Spleen (tissue), 7 donors: ENCODE measurements at regions not wholly inside any gene's neighbourhood (a gene's known extent, or its start where the extent isn't known, plus 50 kb on each side); places are given as distances from the start of the nearest gene placed in this dataset.

ENCODE experiments used
- POLR2A ChIP-seq, 3 donors: fragments of 450-650 bp; IDR thresholded peaks; one replicate each; pipeline ENCODE4 v1.5.1; 2017; ENCODE audit warnings: antibody characterized with exemption in 3 of 3, mild to moderate bottlenecking in 1 of 3
- POLR2AphosphoS5 ChIP-seq, 3 donors: sonication (generic); formaldehyde crosslinking; IDR thresholded peaks; one replicate each; pipeline ENCODE4 v1.5.1; 2017; ENCODE audit warnings: antibody characterized with exemption in 3 of 3
- TF ChIP-seq, protein P1 (sequence below), 11 experiments: fragments of 200-600 bp in 7 of 11; fragments of 450-650 bp in 4 of 11; sonication (generic) in 4 of 11; IDR thresholded peaks in 8 of 11; conservative IDR thresholded peaks in 3 of 11; 1 replicate in 7 of 11; 2 replicates in 4 of 11; pipeline versions ENCODE4 v1.4.0 to v1.8.0; 2016 to 2021; ENCODE audit warnings: antibody characterized with exemption in 11 of 11, inconsistent platforms in 4 of 11, mild to moderate bottlenecking in 1 of 11
- donor health status: DM: no; HTN: no; CAD: no; lungs with moderate emphysema.
- donor health status: DM: no; HTN: no; CAD: no.
- donor health status: DM: no; HTN: no; CAD: no.

DNA sequence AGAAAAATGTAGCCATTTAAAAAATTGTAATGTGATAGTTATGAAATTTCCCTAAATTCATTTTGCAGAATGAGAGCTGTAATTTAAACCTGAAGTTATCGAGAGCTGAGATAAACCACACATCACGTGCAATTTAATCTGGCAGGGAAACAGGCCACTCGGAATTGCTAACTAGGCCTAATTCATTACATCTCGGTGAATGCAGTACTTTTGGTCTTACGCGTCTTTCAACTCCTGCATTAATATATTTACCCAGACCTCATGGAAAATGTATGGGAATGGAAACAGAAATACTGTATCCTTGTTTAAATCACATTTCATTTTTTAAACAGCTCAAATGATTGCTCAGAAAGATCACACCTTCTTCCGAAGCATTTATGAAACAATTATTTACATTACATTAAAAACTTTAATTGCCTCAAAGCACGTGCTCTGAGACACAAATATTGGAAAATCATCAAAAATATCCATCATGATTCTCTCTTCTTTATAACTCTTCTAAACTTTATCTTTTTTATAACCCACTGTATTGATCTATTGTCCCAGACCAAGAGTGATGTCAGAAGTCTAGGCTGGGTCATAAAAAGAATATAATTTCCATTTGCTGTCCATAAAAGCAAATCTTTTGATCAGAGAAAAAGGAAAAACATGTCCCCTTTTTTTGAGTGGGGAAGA, 111.7 kb upstream of the MYL2 start:
- TF ChIP-seq POLR2A (IDR thresholded peaks at IDR 0.05): no peak
- TF ChIP-seq, protein P1, sequence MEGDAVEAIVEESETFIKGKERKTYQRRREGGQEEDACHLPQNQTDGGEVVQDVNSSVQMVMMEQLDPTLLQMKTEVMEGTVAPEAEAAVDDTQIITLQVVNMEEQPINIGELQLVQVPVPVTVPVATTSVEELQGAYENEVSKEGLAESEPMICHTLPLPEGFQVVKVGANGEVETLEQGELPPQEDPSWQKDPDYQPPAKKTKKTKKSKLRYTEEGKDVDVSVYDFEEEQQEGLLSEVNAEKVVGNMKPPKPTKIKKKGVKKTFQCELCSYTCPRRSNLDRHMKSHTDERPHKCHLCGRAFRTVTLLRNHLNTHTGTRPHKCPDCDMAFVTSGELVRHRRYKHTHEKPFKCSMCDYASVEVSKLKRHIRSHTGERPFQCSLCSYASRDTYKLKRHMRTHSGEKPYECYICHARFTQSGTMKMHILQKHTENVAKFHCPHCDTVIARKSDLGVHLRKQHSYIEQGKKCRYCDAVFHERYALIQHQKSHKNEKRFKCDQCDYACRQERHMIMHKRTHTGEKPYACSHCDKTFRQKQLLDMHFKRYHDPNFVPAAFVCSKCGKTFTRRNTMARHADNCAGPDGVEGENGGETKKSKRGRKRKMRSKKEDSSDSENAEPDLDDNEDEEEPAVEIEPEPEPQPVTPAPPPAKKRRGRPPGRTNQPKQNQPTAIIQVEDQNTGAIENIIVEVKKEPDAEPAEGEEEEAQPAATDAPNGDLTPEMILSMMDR (IDR thresholded peaks at IDR 0.05 in 8 of 11, conservative IDR thresholded peaks at IDR 0.05 in 3 of 11): no peak
- TF ChIP-seq POLR2AphosphoS5 (IDR thresholded peaks at IDR 0.05): no peak
